Large intestine (tissue), 3 donors: ENCODE measurements at regions not wholly inside any gene's neighbourhood (a gene's known extent, or its start where the extent isn't known, plus 50 kb on each side); places are given as distances from the start of the nearest gene placed in this dataset.
"Not testable (repeated sequence)": the region's sequence is repeated elsewhere in the genome, so short reads cannot be mapped to it uniquely, and the experiment has no call there.

Experiments used
- DNase-seq, 2 donors: peaks; one replicate each; pipeline versions ENCODE4 v3.0.0 to v3.0.0-alpha.2; 2013
- H3K27ac ChIP-seq: one replicate; pipeline ENCODE4 v1.5.1; 2013; ENCODE audit warnings: low read length
- H3K27me3 ChIP-seq: 2 replicates; pipeline ENCODE4 v1.6.1; 2013; ENCODE audit warnings: low read length; ENCODE audit not compliant: control insufficient read depth, insufficient read depth
- H3K36me3 ChIP-seq: 2 replicates; pipeline ENCODE4 v1.6.1; 2013; ENCODE audit warnings: low read length; ENCODE audit not compliant: control insufficient read depth, insufficient read depth
- H3K4me1 ChIP-seq: one replicate; pipeline ENCODE4 v1.6.1; 2013; ENCODE audit warnings: low read length; ENCODE audit not compliant: control insufficient read depth, insufficient read depth
- H3K4me3 ChIP-seq: one replicate; pipeline ENCODE4 v1.5.1; 2013; ENCODE audit warnings: low read length
- H3K9me3 ChIP-seq: one replicate; pipeline ENCODE4 v1.6.1; 2013; ENCODE audit warnings: mild to moderate bottlenecking, low read depth, low read length, moderate library complexity; ENCODE audit not compliant: control insufficient read depth
- WGBS: methylation state at CpG from one replicate; pipeline ENCODE4 v1.1.5; 2013; ENCODE audit warnings: low lambda C conversion rate; ENCODE audit not compliant: insufficient coverage; 5-methylcytosine and 5-hydroxymethylcytosine counted together

- no peaks in the 10 kb centered on the region for H3K36me3 ChIP-seq
- no peaks in the 10 kb centered on the region for H3K4me1 ChIP-seq
- H3K4me3 ChIP-seq: no peak overlapping the region
- 82% methylated on average over 2 of the region's 3 CpGs for WGBS
- no peak for DNase-seq
- H3K27ac ChIP-seq: no peak overlapping the region
- H3K27me3 ChIP-seq: no peaks in the 10 kb centered on the region
- no peaks in the 10 kb centered on the region for H3K9me3 ChIP-seq
Measured at GRCh38 chr4:103892586-103892985, 172.8 kb upstream of the TACR3 start.

GRCh38 chr4:103887191-103887590 is 167.4 kb upstream of the TACR3 start:
- DNase-seq: no peak
- no peak overlapping the region for H3K27ac ChIP-seq
- H3K9me3 ChIP-seq: no peaks in the 10 kb centered on the region
- H3K27me3 ChIP-seq: no peaks in the 10 kb centered on the region
- WGBS: 50% methylated on average over 1 of the region's 1 CpG
- no peaks in the 10 kb centered on the region for H3K4me1 ChIP-seq
- no peak overlapping the region for H3K4me3 ChIP-seq
- no peaks in the 10 kb centered on the region for H3K36me3 ChIP-seq

- H3K27ac ChIP-seq: no peak overlapping the region
- 33% methylated on average over 2 of the region's 3 CpGs for WGBS
- no peak overlapping the region for H3K4me3 ChIP-seq
- H3K36me3 ChIP-seq: no peaks in the 10 kb centered on the region
- no peaks in the 10 kb centered on the region for H3K4me1 ChIP-seq
- no peaks in the 10 kb centered on the region for H3K9me3 ChIP-seq
- no peaks in the 10 kb centered on the region for H3K27me3 ChIP-seq
- no peak for DNase-seq
Measured at GRCh38 chr4:103885152-103885551, 165.4 kb upstream of the TACR3 start.

GRCh38 chr4:103867311-103867710 is 147.5 kb upstream of the TACR3 start:
- Histone ChIP-seq H3K36me3 (no peaks in the 10 kb centered on the region), H3K4me3 (no peak overlapping the region), H3K27ac (no peak overlapping the region), H3K4me1 (no peaks in the 10 kb centered on the region), H3K27me3 (no peaks in the 10 kb centered on the region), H3K9me3 (no peaks in the 10 kb centered on the region)
- no peak for DNase-seq
- no CpG with 5 or more reads among the region's 2 CpGs for WGBS

GRCh38 chr4:103853627-103854026 is 133.8 kb upstream of the TACR3 start:
- Histone ChIP-seq H3K4me3 (no peak overlapping the region), H3K36me3 (no peaks in the 10 kb centered on the region), H3K27ac (no peak overlapping the region), H3K9me3 (no peaks in the 10 kb centered on the region), H3K4me1 (no peaks in the 10 kb centered on the region), H3K27me3 (no peaks in the 10 kb centered on the region)
- DNase-seq: no peak

GRCh38 chr4:103853146-103853545 is 133.4 kb upstream of the TACR3 start:
- WGBS: 73% methylated on average over 2 of the region's 3 CpGs
- H3K27me3 ChIP-seq: no peaks in the 10 kb centered on the region
- no peak overlapping the region for H3K4me3 ChIP-seq

GRCh38 chr4:103845075-103845474 is 125.3 kb upstream of the TACR3 start:
- no peak overlapping the region for H3K4me3 ChIP-seq
- H3K27ac ChIP-seq: no peak overlapping the region
- no peak for DNase-seq
- H3K4me1 ChIP-seq: no peaks in the 10 kb centered on the region
- H3K36me3 ChIP-seq: no peaks in the 10 kb centered on the region
- H3K27me3 ChIP-seq: no peaks in the 10 kb centered on the region
- no peaks in the 10 kb centered on the region for H3K9me3 ChIP-seq

More at GRCh38 chr4:103853146-103853545, 133.4 kb upstream of the TACR3 start:
- no peak overlapping the region for H3K27ac ChIP-seq
- no peaks in the 10 kb centered on the region for H3K36me3 ChIP-seq
- DNase-seq: no peak
- H3K9me3 ChIP-seq: no peaks in the 10 kb centered on the region
- no peaks in the 10 kb centered on the region for H3K4me1 ChIP-seq

GRCh38 chr4:103842637-103843239 is 123.0 kb upstream of the TACR3 start:
- Histone ChIP-seq H3K36me3 (no peaks in the 10 kb centered on the region), H3K9me3 (no peaks in the 10 kb centered on the region), H3K27me3 (no peaks in the 10 kb centered on the region), H3K27ac (no peak overlapping the region), H3K4me3 (no peak overlapping the region), H3K4me1 (no peaks in the 10 kb centered on the region)
- WGBS: 96% methylated on average over 4 of the region's 5 CpGs
- DNase-seq: no peak

- Histone ChIP-seq H3K36me3 (no peaks in the 10 kb centered on the region), H3K27me3 (no peaks in the 10 kb centered on the region), H3K4me1 (no peaks in the 10 kb centered on the region), H3K9me3 (no peaks in the 10 kb centered on the region), H3K4me3 (no peak overlapping the region), H3K27ac (no peak overlapping the region)
- no peak for DNase-seq
- 63% methylated on average over 1 of the region's 1 CpG for WGBS
Measured at GRCh38 chr4:103842076-103842475, 122.3 kb upstream of the TACR3 start.

GRCh38 chr4:103810308-103810707 is 90.5 kb upstream of the TACR3 start:
- not testable (repeated sequence) for H3K4me1 ChIP-seq, H3K4me3 ChIP-seq, H3K9me3 ChIP-seq, H3K27me3 ChIP-seq, DNase-seq, H3K27ac ChIP-seq, H3K36me3 ChIP-seq
- no CpG with 5 or more reads among the region's 5 CpGs for WGBS

- H3K4me3 ChIP-seq: no peak overlapping the region
- no peak overlapping the region for H3K27ac ChIP-seq
- no peaks in the 10 kb centered on the region for H3K9me3 ChIP-seq
- DNase-seq: no peak
- 100% methylated on average over 1 of the region's 1 CpG for WGBS
- H3K27me3 ChIP-seq: no peaks in the 10 kb centered on the region
- H3K36me3 ChIP-seq: no peaks in the 10 kb centered on the region
- no peaks in the 10 kb centered on the region for H3K4me1 ChIP-seq
Measured at GRCh38 chr4:103802766-103803165, 83.0 kb upstream of the TACR3 start.
